Loucy (cell line): ENCODE measurements at regions not wholly inside any gene's neighbourhood (a gene's known extent, or its start where the extent isn't known, plus 50 kb on each side); places are given as distances from the start of the nearest gene placed in this dataset.

Experiments used
- EZH2phosphoT487 ChIP-seq: fragments of 200-600 bp; IDR thresholded peaks from 2 replicates; pipeline ENCODE4 v1.6.1; 2018; ENCODE audit warnings: antibody characterized with exemption, mild to moderate bottlenecking, moderate library complexity, borderline replicate concordance
- TF ChIP-seq, protein P1 (sequence below): fragments of 200-600 bp; sonication (generic); conservative IDR thresholded peaks from 2 replicates; pipeline ENCODE4 v1.5.1; 2014; ENCODE audit warnings: mild to moderate bottlenecking, antibody characterized with exemption, low read length

DNA sequence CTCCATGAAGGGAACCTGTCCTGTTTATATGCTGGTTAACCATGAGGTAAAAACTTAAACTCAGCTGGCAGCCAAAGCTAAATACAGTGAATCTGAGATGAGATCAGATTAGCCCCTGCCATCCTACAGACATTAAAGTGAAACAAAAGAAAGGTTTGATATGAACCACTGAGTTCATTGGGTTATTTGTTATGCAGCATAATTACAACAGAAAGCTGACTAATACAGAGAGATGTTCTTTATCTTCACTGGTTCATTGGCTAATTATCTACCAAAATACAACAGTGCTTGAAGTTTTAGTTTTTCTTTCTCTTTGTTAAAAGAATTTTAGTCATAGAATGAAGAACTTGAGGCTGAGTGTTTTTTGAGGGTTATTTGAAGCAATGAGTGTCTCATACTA lies 307.6 kb upstream of the FERMT1 start:
- TF ChIP-seq, protein P1, sequence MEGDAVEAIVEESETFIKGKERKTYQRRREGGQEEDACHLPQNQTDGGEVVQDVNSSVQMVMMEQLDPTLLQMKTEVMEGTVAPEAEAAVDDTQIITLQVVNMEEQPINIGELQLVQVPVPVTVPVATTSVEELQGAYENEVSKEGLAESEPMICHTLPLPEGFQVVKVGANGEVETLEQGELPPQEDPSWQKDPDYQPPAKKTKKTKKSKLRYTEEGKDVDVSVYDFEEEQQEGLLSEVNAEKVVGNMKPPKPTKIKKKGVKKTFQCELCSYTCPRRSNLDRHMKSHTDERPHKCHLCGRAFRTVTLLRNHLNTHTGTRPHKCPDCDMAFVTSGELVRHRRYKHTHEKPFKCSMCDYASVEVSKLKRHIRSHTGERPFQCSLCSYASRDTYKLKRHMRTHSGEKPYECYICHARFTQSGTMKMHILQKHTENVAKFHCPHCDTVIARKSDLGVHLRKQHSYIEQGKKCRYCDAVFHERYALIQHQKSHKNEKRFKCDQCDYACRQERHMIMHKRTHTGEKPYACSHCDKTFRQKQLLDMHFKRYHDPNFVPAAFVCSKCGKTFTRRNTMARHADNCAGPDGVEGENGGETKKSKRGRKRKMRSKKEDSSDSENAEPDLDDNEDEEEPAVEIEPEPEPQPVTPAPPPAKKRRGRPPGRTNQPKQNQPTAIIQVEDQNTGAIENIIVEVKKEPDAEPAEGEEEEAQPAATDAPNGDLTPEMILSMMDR = no peak
- no peak for TF ChIP-seq EZH2phosphoT487
